ENCODE measurements at regions not wholly inside any gene's neighbourhood (a gene's known extent, or its start where the extent isn't known, plus 50 kb on each side); places are given as distances from the start of the nearest gene placed in this dataset.

DNA sequence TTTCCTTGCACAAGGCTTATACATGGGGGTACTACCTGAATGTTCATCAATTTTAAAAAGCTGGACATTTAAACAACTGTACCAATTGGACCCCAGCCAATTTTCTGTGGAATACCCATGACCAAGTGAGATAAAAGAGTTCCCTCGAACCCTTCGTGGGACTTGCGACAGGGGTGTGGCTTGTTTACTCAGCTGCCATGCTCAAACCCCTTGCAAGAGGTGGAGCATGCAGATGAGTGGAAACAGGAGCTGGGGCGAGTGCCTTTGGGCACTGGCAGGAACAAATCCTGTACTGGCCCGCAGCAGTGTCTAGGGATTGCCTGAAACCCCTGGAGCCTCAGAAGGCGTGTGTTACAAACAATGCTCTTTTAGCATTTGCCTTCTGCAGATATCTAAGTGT lies 144.2 kb downstream of the PDHA2 start:
- H3K27ac ChIP-seq, result no peak overlapping the region
- ChIA-PET POLR2A (ENCODE audit: low non-redundant PET) (no interaction called here), CTCF (no interaction called here)
- no peak for DNase-seq (ENCODE audit: low spot score)
- TF ChIP-seq, protein P1, sequence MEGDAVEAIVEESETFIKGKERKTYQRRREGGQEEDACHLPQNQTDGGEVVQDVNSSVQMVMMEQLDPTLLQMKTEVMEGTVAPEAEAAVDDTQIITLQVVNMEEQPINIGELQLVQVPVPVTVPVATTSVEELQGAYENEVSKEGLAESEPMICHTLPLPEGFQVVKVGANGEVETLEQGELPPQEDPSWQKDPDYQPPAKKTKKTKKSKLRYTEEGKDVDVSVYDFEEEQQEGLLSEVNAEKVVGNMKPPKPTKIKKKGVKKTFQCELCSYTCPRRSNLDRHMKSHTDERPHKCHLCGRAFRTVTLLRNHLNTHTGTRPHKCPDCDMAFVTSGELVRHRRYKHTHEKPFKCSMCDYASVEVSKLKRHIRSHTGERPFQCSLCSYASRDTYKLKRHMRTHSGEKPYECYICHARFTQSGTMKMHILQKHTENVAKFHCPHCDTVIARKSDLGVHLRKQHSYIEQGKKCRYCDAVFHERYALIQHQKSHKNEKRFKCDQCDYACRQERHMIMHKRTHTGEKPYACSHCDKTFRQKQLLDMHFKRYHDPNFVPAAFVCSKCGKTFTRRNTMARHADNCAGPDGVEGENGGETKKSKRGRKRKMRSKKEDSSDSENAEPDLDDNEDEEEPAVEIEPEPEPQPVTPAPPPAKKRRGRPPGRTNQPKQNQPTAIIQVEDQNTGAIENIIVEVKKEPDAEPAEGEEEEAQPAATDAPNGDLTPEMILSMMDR (conservative IDR thresholded peaks at IDR 0.05; ENCODE audit: low read depth), result no peak

DNA sequence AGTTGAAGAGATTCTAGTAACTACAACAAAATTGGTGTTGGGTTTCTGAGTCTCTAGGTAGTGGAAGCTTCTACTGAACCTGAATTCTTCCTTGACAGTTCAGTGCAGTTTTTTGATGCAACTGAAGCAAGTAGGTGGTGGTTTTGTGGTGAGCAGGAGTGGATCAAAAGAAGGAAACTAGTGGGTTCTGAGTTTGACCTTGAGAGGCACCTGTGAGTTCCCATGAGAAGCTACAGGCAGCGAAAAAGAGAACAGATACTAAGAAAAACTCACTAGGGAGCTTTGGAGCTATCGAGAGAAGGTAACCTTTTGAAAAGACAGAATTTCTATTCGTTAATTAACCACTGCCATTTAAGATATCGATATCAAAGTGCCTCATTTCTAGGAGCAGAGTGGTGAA lies 145.2 kb downstream of the PDHA2 start:
- TF ChIP-seq, protein P1 (conservative IDR thresholded peaks at IDR 0.05; ENCODE audit: low read depth), result no peak
- ChIA-PET CTCF (no interaction called here), POLR2A (ENCODE audit: low non-redundant PET) (no interaction called here)
- DNase-seq (ENCODE audit: low spot score), result no peak
- H3K27ac ChIP-seq, result no peak overlapping the region

- ChIA-PET CTCF (no interaction called here), POLR2A (ENCODE audit: low non-redundant PET) (no interaction called here)
- no peak for DNase-seq (ENCODE audit: low spot score)
- TF ChIP-seq, protein P1 (conservative IDR thresholded peaks at IDR 0.05; ENCODE audit: low read depth), result no peak
- no peak overlapping the region for H3K27ac ChIP-seq
Observed at GRCh38 chr4:95985791-95986550, 146.1 kb downstream of the PDHA2 start.

DNA sequence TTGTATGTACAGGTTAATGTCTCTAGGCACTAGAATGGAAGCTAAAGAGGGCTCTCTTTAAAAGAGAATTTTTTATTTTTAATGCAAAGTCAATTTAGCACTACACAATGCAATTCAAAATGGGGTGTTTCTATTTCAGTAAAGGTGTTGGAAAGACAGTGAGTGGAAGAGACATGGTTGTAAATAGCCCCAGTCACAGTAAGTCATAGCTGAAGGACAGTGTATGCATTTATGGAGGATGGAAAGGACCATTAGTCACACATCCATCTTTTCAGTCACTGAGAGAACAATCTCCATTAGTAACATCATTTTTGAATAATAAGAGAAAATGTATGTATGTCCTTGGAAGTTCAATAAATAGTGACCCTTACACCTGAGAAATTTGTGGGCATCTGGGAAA lies 148.0 kb downstream of the PDHA2 start:
- POLR2A ChIA-PET (ENCODE audit: low non-redundant PET), result no interaction called here
- CTCF ChIA-PET, result no interaction called here
- H3K27ac ChIP-seq, result no peak overlapping the region
- TF ChIP-seq, protein P1 (conservative IDR thresholded peaks at IDR 0.05; ENCODE audit: low read depth), result no peak
- no peak for DNase-seq (ENCODE audit: low spot score)

GRCh38 chr4:95998311-95998710 lies 158.4 kb downstream of the PDHA2 start:
- TF ChIP-seq, protein P1 (conservative IDR thresholded peaks at IDR 0.05; ENCODE audit: low read depth), result no peak
- no peak overlapping the region for H3K27ac ChIP-seq
- ChIA-PET POLR2A (ENCODE audit: low non-redundant PET) (no interaction called here), CTCF (interaction anchor here (0.7 kb wide), 1 partner anchor 103 kb away, joined by 3 read pairs; no protein-coding TSS in a partner anchor)
- DNase-seq (ENCODE audit: low spot score), result peak; percentile 52

DNA sequence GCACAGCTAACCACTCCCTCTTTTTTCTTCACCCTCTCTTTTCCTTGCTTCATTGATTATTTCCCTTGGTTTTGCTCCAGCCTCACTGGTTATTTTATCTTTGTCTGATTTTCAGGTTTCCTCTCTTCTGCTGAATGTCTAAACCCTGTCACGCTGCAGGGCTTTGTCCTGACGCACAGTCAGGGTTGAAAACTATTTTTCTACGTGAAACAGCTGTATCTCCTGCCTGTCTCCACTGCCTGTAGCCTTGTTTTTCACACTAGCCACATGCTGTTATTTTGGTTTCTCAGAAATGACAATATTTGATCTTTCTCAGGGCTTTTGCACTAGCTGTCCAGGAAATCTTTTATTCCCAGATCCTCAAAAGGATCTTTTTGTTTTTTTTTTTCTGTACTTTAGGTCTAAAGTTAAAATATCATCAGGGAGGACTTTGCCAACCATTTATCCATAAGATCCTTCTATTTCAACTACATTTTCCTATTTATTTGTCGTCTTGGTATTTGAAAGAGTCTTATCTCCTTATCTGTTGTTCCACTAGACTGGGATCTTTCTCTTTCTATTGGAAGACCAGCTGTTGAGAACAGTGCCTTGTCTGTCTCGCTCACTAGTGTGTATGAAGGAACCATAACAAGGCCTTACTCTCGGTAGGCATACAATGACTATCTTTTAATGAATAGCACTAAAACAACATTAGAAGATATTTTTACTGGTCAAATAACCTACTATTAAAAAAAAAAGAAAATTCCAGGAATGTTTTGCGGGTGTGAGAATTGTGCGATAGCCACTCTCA lies 164.3 kb downstream of the PDHA2 start:
- ChIA-PET CTCF (interaction anchor here (0.6 kb wide), 2 partner anchors 172 to 879 kb away, joined by 4 to 5 read pairs; no protein-coding TSS in a partner anchor), POLR2A (ENCODE audit: low non-redundant PET) (no interaction called here)
- H3K27ac ChIP-seq, result no peak overlapping the region
- no peak for DNase-seq (ENCODE audit: low spot score)
- TF ChIP-seq, protein P1 (conservative IDR thresholded peaks at IDR 0.05; ENCODE audit: low read depth), result no peak
